ENCODE measurements at regions not wholly inside any gene's neighbourhood (a gene's known extent, or its start where the extent isn't known, plus 50 kb on each side); places are given as distances from the start of the nearest gene placed in this dataset.
"Not testable (repeated sequence)": the region's sequence is repeated elsewhere in the genome, so short reads cannot be mapped to it uniquely, and the experiment has no call there.

DNA sequence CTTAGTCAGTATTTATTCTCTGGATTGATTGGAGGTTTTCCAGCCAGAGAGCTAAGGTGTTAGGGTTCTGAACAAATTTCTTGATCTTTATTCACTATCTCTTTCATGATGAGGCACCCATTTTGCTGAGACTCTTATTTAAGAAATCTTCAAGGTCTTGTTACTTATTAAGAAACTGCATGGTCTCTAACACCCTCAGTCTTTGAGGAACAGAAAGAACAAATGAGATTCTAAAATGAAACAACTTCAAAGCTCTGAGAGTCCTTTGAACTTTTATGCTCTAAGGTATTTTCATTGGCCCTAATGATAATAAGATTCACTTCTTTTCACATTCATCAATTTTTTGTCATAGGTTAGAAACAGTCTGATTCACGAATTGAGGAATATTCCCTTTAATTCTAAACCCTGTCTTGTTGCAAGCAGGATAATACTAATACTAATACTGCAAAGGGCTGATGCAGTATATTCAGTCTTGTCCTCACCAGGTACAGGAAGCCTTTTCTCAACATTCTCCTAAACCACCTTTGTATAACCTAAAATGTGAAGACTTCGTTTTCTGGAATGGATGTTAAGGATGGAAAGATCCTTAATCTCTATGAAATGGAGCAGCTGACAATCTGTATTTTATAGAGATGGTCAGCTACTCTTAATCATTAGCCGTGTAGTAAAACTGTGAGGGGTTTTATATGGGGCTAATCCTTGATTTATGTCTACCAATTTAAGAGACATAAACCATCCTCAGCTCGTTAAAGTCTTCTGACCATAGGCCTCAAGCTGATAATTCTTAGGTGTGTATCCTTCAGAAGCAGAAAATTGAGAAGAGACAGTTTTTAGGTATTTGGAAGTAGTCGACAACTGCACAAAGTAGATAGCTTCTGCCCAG, 198.3 kb downstream of the OTOL1 start:
- no peak for DNase-seq

DNA sequence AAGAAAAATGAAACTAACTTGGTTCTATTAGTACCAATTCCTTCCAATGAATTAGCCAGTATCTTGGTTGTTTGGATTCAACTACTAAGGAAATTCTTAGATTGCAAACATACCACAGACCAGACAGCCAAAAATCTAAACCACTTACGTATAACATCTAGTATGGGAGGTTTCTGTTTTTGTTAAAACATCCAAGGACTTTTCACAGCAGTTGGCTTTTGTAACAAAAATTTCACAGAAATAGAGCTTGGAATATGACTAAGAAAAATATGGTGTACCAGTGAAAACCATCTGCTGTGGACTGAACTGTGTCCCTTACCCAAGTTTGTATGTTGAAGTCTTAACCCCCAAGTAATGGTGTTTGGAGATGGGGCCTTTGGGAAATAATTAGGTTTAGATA, 199.2 kb downstream of the OTOL1 start:
- DNase-seq, result no peak

DNA sequence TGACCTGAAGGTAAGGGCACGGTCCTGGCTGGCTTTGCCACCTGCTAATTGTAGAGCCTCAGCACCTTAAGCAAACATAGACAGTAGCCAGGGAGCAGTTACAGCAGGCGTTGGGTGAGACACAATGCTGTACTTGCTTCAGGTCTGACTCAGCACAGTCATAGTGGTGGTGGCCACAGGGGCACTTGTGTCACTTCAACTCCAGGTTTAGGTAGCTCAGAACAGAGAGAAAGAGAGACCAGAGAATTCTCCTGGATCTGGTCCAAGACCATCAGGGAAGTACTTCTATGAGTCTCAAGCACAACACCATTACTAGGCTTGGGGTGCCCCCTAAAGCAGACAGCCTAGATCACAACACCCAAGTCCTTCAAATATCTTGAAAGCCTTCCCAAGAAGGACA, 204.4 kb downstream of the OTOL1 start:
- no peak for DNase-seq

- DNase-seq, result not testable (repeated sequence)
Measured at GRCh38 chr3:161707253-161707652, 210.6 kb downstream of the OTOL1 start.

DNA sequence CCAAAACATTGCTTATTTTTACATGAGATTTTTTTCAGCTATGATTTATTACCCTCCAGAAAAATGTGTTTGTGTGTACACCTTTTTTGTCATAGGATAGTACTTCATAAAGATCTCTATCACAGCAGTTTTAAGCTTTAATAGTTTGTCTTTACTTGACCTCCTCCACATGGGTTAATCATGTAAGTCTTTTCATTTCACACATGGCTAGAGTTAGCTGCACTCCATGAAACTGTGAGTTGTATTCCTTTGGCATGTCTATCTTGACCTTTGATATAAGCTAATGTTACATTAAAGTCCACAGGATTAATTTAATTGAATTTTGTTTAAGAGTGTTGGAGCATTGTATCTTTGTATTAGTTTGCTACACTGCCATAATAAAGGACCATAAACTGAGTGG, 217.1 kb downstream of the OTOL1 start:
- DNase-seq, result no peak

DNA sequence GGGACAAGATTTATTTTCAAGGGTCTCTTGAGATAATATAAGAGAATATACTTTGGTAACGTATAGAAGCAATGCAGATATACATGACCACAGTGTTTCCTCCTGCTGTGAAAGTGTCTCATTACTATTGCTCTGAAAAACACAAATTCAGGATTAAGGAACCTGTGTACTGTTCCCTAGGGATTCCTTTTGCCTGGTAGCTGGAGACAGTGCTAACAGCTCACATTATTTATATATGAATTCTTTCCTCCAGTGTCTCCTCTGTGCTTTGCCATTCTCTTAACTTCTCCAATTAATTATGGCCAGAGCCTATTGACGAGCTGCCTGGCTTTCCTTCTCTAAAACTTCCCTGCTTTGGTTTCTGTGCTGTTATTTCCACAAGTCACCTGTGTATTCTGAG, 235.4 kb downstream of the OTOL1 start:
- DNase-seq, result no peak

- no peak for DNase-seq
Measured at GRCh38 chr3:161737171-161737570, 240.6 kb downstream of the OTOL1 start.

DNA sequence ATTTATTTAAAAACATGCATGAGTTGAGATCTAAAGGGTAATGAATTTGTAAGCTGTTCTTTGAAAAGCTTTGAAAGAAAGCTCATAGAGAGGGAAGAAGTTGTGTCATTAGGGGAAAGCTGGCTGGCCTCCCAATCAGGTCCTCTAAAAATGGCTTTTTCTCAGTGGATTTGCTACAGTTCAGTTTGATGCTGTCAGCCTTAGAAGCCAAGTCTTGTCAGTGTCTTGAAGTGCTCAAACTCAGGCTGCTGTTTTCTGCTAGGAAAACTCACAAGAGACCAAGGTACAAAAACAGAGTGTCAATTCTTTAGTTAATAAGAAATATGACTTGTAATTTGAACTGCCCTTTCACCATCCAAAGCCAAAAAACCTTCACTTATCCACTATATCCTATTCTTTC, 243.8 kb downstream of the OTOL1 start:
- no peak for DNase-seq

DNA sequence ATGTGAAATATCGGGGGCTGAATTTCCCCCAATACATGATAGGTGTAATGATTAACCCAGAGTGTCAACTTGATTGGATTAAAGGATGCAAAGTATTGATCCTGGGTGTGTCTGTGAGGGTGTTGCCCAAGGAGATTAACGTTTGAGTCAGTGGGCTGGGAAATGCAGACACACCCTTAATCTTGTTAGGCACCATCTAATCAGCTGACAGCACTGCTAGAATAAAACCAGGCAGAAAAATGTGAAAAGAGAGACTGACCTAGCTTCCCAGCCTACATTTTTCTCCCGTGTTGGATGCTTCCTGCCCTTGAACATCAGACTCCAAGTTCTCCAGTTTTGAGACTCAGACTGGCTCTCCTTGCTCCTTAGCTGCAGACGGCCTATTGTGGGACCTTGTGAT, 247.8 kb downstream of the OTOL1 start:
- DNase-seq, result no peak

DNA sequence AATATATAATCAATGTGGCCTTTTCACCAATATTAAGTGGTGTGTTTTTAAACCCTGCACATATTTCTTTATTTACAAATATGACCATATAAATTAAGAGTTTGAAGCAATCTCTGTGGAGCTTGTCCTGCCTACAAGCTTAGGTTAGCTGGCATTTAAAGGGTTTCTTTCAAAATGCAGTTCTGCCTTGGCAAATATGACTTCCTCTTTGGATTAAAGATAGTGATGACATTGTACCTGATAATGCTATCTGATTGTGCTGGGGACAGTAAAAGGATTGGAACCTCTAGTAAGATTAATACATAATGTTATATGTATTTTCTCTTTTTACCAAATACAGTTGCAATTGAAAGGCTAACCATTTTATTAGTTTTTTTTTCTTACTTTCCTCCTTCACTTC, 249.1 kb downstream of the OTOL1 start:
- no peak for DNase-seq

GRCh38 chr3:161748049-161748448, 251.4 kb downstream of the OTOL1 start:
- DNase-seq, result no peak

- no peak for DNase-seq
Measured at GRCh38 chr3:161754420-161755053, 257.9 kb downstream of the OTOL1 start.

DNA sequence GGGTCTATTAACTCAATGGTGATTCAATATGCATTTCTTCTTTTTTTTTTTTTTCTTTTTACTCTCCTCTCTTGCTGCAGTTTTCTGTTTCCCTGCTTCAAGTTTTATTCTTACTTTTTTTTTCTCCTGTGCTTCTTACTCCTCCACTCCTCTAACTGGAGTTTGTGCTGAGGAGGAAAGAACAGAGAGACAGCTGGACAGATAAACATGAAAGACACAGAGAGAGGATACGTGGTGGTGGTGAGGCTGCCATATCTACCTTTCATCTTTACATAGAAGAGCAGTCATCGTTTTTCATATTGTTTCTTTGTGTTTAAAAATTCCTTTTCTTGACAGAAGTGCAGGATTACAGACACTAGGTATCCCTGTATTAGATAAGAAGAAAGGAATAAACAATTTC, 262.8 kb downstream of the OTOL1 start:
- no peak for DNase-seq

- DNase-seq, result no peak
Measured at GRCh38 chr3:161766331-161766730, 269.7 kb downstream of the OTOL1 start.

- peak; percentile 0 for DNase-seq
Measured at GRCh38 chr3:161770484-161771386, 274.1 kb downstream of the OTOL1 start.

DNA sequence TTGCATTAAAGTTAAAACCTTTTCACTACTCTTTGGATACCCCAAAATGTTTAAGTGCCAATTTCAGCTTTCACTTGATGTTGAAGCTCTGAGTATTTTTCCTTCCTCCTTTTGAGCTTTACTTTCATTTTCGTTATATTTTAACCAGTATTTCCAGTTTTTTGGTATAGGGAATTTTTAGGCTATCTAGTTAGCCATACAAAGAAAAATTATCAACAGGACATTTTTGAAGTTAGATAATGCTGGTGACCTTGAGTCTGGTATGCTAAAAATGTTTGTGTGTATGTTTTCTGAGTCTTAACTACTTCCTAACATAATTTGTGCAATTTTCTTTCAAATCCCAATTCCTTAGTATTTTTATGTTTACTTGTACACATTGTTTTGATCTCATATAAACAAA, 284.8 kb downstream of the OTOL1 start:
- DNase-seq, result no peak

DNA sequence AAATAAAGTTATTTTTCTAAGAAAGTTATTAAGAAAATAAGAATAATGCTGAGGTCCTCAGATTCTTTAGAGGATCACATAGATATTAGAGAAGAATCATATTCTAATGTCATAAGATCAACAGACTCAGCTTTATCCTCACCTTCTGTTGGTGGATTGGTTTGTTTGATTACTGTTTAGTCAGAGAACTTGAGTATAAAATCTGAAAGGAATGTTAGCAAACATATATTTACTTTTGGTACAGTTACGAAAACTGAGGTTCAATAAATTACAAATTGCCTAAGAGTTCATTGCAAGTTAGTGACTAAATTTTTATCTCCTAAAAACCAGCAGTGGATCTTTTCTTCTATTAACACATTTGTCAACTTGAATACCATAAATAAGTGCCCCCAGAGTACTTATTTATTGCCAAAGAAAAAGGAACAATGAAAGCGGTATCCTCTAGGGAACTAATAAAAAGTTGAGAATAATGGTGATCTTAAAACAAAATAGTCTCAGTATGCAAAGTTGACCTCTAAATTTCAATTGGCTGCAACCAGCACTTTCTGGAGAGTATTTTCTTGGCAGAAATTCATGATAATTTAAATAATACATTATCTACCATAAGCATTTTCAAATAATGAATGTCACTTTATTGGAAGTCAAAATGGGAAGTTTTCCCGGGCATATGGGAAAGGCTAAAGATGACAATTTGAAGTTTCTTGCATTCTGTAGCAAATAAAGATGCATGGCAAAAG, 296.8 kb downstream of the OTOL1 start:
- no peak for DNase-seq

DNA sequence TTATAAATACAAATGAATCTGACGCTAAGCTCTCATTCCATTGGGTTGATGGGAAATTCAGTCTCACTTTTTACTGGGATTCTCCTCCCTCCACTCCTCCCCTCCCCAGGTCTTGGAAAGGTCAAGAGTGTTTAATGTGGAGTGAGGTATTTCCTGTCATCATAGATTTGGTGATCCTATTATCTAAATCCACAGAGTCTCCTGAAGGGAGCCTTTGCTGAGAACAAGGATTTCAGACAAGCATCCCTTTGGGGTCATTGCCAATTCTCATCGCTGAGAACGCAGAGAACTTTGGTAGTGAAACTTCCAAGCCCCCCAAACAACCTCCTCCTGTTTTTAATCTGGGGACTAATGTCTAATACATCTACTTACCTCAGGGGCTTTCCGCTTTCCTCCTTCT, 297.9 kb downstream of the OTOL1 start:
- no peak for DNase-seq

GRCh38 chr3:161796312-161796711, 299.7 kb downstream of the OTOL1 start:
- no peak for DNase-seq

DNA sequence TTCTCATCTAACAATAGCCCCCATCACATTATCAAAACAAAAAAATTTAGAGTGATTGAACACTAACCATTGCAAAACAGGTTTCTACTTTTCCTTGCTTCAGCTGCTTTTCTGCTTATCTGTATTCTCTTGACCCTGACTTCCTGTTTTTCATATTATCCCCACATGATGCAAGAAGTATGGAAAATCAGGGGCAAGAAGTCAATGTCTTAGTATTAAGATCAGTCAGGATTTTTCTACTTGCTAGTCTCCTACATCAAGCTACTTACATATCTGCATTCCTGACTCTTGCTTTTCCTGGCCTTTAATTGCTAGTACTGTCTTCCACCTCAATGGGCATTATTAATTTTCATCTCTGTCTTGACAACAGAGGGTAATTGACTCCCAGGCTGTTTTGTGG, 300.2 kb downstream of the OTOL1 start:
- DNase-seq, result no peak

DNA sequence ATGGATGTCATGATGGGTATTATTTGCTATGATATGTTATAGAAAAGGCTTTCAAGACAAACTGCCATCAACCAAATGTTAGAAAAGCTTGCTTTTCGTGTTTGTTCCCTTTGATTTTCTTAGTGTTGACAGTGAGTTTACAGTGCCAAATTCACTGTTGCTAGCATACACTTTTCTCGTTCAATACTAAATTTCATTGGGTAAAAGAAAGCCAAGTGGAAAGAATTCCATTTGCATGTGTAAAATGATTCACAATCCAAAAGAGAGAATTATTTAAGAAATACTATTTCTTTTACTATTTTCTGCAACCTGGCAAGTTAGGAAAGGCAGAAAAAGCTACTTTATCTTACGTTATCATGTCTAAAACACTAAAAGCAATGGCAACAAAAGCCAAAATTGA, 301.4 kb downstream of the OTOL1 start:
- DNase-seq, result no peak

DNA sequence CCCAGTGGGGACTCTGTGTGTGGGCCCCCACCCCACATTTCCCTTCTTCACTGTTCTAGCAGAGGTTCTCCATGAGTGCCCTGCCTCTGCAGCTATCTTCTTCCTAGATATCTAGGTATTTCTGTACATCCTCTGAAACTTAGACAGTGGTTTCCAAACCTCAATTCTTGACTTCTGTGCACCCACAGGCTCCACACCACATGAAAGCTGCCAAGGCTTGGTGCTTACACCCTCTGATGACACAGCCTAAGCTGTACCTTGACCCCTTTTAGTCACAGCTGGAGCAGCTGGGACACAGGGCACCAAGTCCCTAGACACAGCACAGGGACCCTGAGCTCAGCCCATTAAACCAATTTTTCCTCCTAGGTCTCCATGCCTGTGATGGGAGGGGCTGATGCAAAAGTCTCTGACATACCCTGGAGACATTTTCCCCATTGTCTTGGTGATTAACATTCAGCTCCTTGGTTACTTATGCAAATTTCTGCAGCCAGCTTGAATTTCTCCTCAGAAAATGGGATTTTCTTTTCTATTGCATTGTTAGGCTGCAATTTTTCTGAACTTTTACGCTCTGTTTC, 304.5 kb downstream of the OTOL1 start:
- DNase-seq, result no peak

Data from fibroblast of skin of abdomen (primary cell).